ENCODE measurements at regions not wholly inside any gene's neighbourhood (a gene's known extent, or its start where the extent isn't known, plus 50 kb on each side); places are given as distances from the start of the nearest gene placed in this dataset.

GRCh38 chr4:81896936-81897335 is 425.2 kb upstream of the RASGEF1B start:
- no peak overlapping the region for H3K4me3 ChIP-seq (ENCODE audit: low read length)
- no peak overlapping the region for H3K9ac ChIP-seq (ENCODE audit: extremely low read depth, low read length, poor library complexity, severe bottlenecking)
- H3K27ac ChIP-seq (ENCODE audit: low read depth, low read length), result no peak overlapping the region
- H3K9me3 ChIP-seq (ENCODE audit: control insufficient read depth, low read length), result no peaks in the 10 kb centered on the region
- no peaks in the 10 kb centered on the region for H3K36me3 Mint-ChIP-seq (ENCODE audit: low read depth)
- H3K4me1 Mint-ChIP-seq, result peaks cover 8% of the 10 kb centered on the region
- no peak for TF ChIP-seq CTCF (conservative IDR thresholded peaks at IDR 0.05)
- H3K27me3 Mint-ChIP-seq (ENCODE audit: insufficient read depth), result no peaks in the 10 kb centered on the region
- WGBS, 2 experiments (ENCODE audit: insufficient coverage in 1 of 2, insufficient read length in 1 of 2), result 92% methylated on average over 2 to 6 of the region's 6 CpGs
- H3K9me3 Mint-ChIP-seq, result no peaks in the 10 kb centered on the region
- no peak for DNase-seq
- H3K36me3 ChIP-seq (ENCODE audit: control insufficient read depth, insufficient read depth, low read length), result no peaks in the 10 kb centered on the region
- no peaks in the 10 kb centered on the region for H3K27me3 ChIP-seq (ENCODE audit: control insufficient read depth, insufficient read depth, low read length, poor library complexity, severe bottlenecking)
- H3K27ac Mint-ChIP-seq, result no peak overlapping the region
- no peak overlapping the region for H3K4me3 Mint-ChIP-seq
- H3K4me1 ChIP-seq (ENCODE audit: control insufficient read depth, insufficient read depth, low read length), result no peaks in the 10 kb centered on the region

- Mint-ChIP-seq H3K27ac (no peak overlapping the region), H3K36me3 (ENCODE audit: low read depth) (no peaks in the 10 kb centered on the region), H3K4me3 (no peak overlapping the region), H3K4me1 (peaks cover 18% of the 10 kb centered on the region), H3K27me3 (ENCODE audit: insufficient read depth) (no peaks in the 10 kb centered on the region), H3K9me3 (no peaks in the 10 kb centered on the region)
- H3K9ac ChIP-seq (ENCODE audit: extremely low read depth, low read length, poor library complexity, severe bottlenecking), result no peak overlapping the region
- WGBS, 2 experiments (ENCODE audit: insufficient coverage in 1 of 2, insufficient read length in 1 of 2), result 56 to 69% methylated on average over 5 to 7 of the region's 7 CpGs
- TF ChIP-seq CTCF (conservative IDR thresholded peaks at IDR 0.05), result no peak
- H3K27ac ChIP-seq (ENCODE audit: low read depth, low read length), result peak overlapping the region; percentile 32
- no peak overlapping the region for H3K4me3 ChIP-seq (ENCODE audit: low read length)
- H3K9me3 ChIP-seq (ENCODE audit: control insufficient read depth, low read length), result no peaks in the 10 kb centered on the region
- no peaks in the 10 kb centered on the region for H3K4me1 ChIP-seq (ENCODE audit: control insufficient read depth, insufficient read depth, low read length)
- no peaks in the 10 kb centered on the region for H3K36me3 ChIP-seq (ENCODE audit: control insufficient read depth, insufficient read depth, low read length)
- no peak for DNase-seq
- no peaks in the 10 kb centered on the region for H3K27me3 ChIP-seq (ENCODE audit: control insufficient read depth, insufficient read depth, low read length, poor library complexity, severe bottlenecking)
Observed at GRCh38 chr4:81891005-81891996, 419.6 kb upstream of the RASGEF1B start.

GRCh38 chr4:81884986-81885385 is 413.3 kb upstream of the RASGEF1B start:
- no peak for TF ChIP-seq CTCF (conservative IDR thresholded peaks at IDR 0.05)
- 95 to 97% methylated on average over 2 to 4 of the region's 4 CpGs for WGBS, 2 experiments (ENCODE audit: insufficient coverage in 1 of 2, insufficient read length in 1 of 2)
- Histone ChIP-seq H3K9ac (ENCODE audit: extremely low read depth, low read length, poor library complexity, severe bottlenecking) (no peak overlapping the region), H3K27ac (ENCODE audit: low read depth, low read length) (no peak overlapping the region), H3K9me3 (ENCODE audit: control insufficient read depth, low read length) (no peaks in the 10 kb centered on the region), H3K4me1 (ENCODE audit: control insufficient read depth, insufficient read depth, low read length) (no peaks in the 10 kb centered on the region), H3K27me3 (ENCODE audit: control insufficient read depth, insufficient read depth, low read length, poor library complexity, severe bottlenecking) (no peaks in the 10 kb centered on the region), H3K4me3 (ENCODE audit: low read length) (no peak overlapping the region), H3K36me3 (ENCODE audit: control insufficient read depth, insufficient read depth, low read length) (no peaks in the 10 kb centered on the region)
- Mint-ChIP-seq H3K27me3 (ENCODE audit: insufficient read depth) (peaks cover 2% of the 10 kb centered on the region), H3K9me3 (no peaks in the 10 kb centered on the region), H3K4me3 (no peak overlapping the region), H3K27ac (no peak overlapping the region), H3K36me3 (ENCODE audit: low read depth) (no peaks in the 10 kb centered on the region), H3K4me1 (peaks cover 7% of the 10 kb centered on the region)
- no peak for DNase-seq
